PC-9 (cell line): ENCODE measurements at regions not wholly inside any gene's neighbourhood (a gene's known extent, or its start where the extent isn't known, plus 50 kb on each side); places are given as distances from the start of the nearest gene placed in this dataset.

Source experiments
- EZH2 ChIP-seq: fragments of 200-600 bp; sonication (generic); IDR thresholded peaks from 2 replicates; pipeline ENCODE4 v1.8.0; 2017; ENCODE audit warnings: antibody characterized with exemption, low read depth
- TF ChIP-seq, protein P1 (sequence below): fragments of 200-600 bp; sonication (generic); conservative IDR thresholded peaks from 2 replicates; pipeline ENCODE4 v1.6.1; 2017; ENCODE audit warnings: mixed run types, antibody characterized with exemption, mild to moderate bottlenecking, moderate library complexity

GRCh38 chr15:39415634-39416033, 165.2 kb upstream of the THBS1 start:
- TF ChIP-seq, protein P1, sequence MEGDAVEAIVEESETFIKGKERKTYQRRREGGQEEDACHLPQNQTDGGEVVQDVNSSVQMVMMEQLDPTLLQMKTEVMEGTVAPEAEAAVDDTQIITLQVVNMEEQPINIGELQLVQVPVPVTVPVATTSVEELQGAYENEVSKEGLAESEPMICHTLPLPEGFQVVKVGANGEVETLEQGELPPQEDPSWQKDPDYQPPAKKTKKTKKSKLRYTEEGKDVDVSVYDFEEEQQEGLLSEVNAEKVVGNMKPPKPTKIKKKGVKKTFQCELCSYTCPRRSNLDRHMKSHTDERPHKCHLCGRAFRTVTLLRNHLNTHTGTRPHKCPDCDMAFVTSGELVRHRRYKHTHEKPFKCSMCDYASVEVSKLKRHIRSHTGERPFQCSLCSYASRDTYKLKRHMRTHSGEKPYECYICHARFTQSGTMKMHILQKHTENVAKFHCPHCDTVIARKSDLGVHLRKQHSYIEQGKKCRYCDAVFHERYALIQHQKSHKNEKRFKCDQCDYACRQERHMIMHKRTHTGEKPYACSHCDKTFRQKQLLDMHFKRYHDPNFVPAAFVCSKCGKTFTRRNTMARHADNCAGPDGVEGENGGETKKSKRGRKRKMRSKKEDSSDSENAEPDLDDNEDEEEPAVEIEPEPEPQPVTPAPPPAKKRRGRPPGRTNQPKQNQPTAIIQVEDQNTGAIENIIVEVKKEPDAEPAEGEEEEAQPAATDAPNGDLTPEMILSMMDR = no peak
- no peak for TF ChIP-seq EZH2
